Bronchial epithelial cell (primary cell): ENCODE measurements at regions not wholly inside any gene's neighbourhood (a gene's known extent, or its start where the extent isn't known, plus 50 kb on each side); places are given as distances from the start of the nearest gene placed in this dataset.
"Not testable (repeated sequence)": the region's sequence is repeated elsewhere in the genome, so short reads cannot be mapped to it uniquely, and the experiment has no call there.

Source experiments
- DNase-seq: peaks from one replicate; pipeline ENCODE4 v3.0.0-alpha.2; 2010; ENCODE audit warnings: low read depth
- FAIRE-seq: peaks from 2 replicates; lab custom pipeline; 2011; peaks lifted over from hg19 to GRCh38; lab: Jason Lieb, UNC
- H3K27me3 ChIP-seq: 2 replicates; pipeline ENCODE4 v1.5.1; 2011; ENCODE audit warnings: low read length; ENCODE audit not compliant: control insufficient read depth, insufficient read depth
- H3K36me3 ChIP-seq: 2 replicates; pipeline ENCODE4 v1.5.1; 2011; ENCODE audit warnings: low read length; ENCODE audit not compliant: control insufficient read depth, insufficient read depth
- H3K4me3 ChIP-seq: 2 replicates; pipeline ENCODE4 v1.5.1; 2011; ENCODE audit warnings: mild to moderate bottlenecking, low read depth, low read length, control low read depth
- CTCF ChIP-seq: IDR thresholded peaks from 2 replicates; pipeline ENCODE4 v1.5.1; 2011; ENCODE audit warnings: mild to moderate bottlenecking, moderate library complexity, low read length, control low read depth, inconsistent platforms; ENCODE audit not compliant: insufficient read depth, severe bottlenecking

- FAIRE-seq (no peak), DNase-seq (no peak)
- TF ChIP-seq CTCF, result no peak
- no peaks in the 10 kb centered on the region for H3K27me3 ChIP-seq
- no peak overlapping the region for H3K4me3 ChIP-seq
- H3K36me3 ChIP-seq, result peaks cover 23% of the 10 kb centered on the region
Observed at GRCh38 chr7:149586646-149587645, 89.3 kb upstream of the ZNF746 start.

GRCh38 chr7:149584530-149584929 is 86.9 kb upstream of the ZNF746 start:
- H3K4me3 ChIP-seq, result no peak overlapping the region
- no peaks in the 10 kb centered on the region for H3K27me3 ChIP-seq
- no peak for TF ChIP-seq CTCF
- FAIRE-seq (no peak), DNase-seq (no peak)
- peaks cover 15% of the 10 kb centered on the region for H3K36me3 ChIP-seq

- TF ChIP-seq CTCF, result no peak
- peaks cover 15% of the 10 kb centered on the region for H3K36me3 ChIP-seq
- H3K27me3 ChIP-seq, result no peaks in the 10 kb centered on the region
- no peak overlapping the region for H3K4me3 ChIP-seq
- FAIRE-seq, result no peak
- no peak for DNase-seq
Observed at GRCh38 chr7:149584009-149584408, 86.4 kb upstream of the ZNF746 start.

GRCh38 chr7:149580328-149580727 is 82.7 kb upstream of the ZNF746 start:
- H3K4me3 ChIP-seq, result no peak overlapping the region
- no peaks in the 10 kb centered on the region for H3K27me3 ChIP-seq
- peaks cover 11% of the 10 kb centered on the region for H3K36me3 ChIP-seq
- DNase-seq (no peak), FAIRE-seq (no peak)
- no peak for TF ChIP-seq CTCF

GRCh38 chr7:149579365-149579764 is 81.8 kb upstream of the ZNF746 start:
- FAIRE-seq, H3K4me3 ChIP-seq, DNase-seq, H3K27me3 ChIP-seq, H3K36me3 ChIP-seq: not testable (repeated sequence)

- H3K4me3 ChIP-seq, H3K27me3 ChIP-seq, DNase-seq, FAIRE-seq, H3K36me3 ChIP-seq: not testable (repeated sequence)
Observed at GRCh38 chr7:149574428-149574827, 76.8 kb upstream of the ZNF746 start.
